ENCODE measurements at regions not wholly inside any gene's neighbourhood (a gene's known extent, or its start where the extent isn't known, plus 50 kb on each side); places are given as distances from the start of the nearest gene placed in this dataset.
"Not testable (repeated sequence)": the region's sequence is repeated elsewhere in the genome, so short reads cannot be mapped to it uniquely, and the experiment has no call there.

DNA sequence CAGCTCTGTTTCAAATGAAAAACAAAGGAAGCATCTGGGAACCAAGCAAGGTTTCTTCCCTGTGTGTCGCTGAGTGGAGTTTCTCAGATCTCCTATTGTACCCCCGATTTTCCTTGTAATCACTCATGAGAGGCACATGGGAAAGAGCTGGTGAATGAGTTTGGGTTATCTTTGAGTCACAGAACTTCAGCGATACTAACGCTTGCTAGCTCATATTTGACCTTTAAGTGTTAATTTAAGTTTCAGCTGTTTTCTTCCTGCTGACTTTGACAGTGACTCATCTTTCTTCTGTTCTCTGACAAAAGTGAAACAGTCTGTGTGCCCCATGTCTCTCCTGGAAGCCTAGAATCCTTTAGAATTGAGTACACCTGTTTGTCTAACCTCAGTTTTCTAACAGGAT is 261.1 kb upstream of the RGS17 start:
- DNase-seq = no peak

DNA sequence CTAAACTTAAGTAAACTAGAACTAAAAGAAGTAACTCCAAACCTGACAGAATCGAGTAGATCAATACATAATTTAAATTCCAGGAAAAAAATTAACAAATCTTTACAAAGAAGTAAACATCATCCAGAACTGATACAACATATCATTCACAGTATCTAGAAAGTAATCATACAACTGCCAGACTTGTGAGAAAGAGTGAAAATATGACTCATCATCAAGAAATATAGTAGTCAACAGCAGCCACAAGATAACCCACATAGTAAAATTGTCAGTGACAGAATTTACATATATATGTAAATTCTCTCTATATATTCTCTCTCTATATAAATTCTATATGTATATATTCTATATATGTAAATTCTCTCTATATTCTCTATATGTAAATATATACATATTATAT is 242.8 kb upstream of the RGS17 start:
- DNase-seq = no peak

GRCh38 chr6:153368131-153368530 is 237.0 kb upstream of the RGS17 start:
- DNase-seq = no peak

GRCh38 chr6:153367021-153367420 is 235.9 kb upstream of the RGS17 start:
- no peak for DNase-seq

DNA sequence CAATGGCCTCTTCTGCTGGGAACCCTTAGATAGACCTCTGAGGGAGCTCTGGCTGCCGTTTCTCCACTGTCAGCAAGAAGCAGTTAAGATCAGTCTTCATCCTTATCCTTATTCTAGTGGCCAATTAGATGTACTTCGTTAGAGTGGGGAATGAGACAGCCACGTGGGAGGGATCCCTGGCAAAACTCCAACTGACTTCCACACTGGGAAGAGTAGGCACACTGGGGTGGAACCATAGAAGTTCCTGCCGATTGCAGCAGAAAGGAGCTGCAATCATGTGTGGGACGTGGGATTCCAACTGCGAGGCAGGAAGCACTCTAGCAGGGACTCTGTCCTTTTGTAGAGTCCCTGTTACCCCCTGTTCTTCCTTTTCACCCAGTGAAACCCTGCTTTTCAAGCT is 226.3 kb upstream of the RGS17 start:
- DNase-seq = no peak

- no peak for DNase-seq
Observed at GRCh38 chr6:153340568-153340967, 209.5 kb upstream of the RGS17 start.

DNA sequence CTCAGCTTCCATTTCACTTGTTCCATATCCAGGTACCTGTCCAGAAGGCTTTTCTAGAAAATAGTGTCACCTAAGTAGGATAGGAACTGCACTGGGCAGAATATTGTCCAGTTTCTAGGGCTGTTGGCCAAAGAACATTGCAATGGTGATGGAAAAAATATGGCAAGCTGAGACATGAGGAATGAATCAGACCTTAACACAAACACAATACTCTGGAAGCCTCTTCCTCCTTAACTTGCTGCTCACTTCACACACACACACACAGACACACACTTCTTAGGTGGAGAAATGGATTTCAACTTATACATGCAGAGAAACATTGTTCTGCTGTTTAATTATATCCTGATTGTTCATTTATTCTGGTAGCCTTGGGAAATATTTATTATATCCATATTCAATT is 203.0 kb upstream of the RGS17 start:
- no peak for DNase-seq

GRCh38 chr6:153331221-153331620 is 200.1 kb upstream of the RGS17 start:
- not testable (repeated sequence) for DNase-seq

DNA sequence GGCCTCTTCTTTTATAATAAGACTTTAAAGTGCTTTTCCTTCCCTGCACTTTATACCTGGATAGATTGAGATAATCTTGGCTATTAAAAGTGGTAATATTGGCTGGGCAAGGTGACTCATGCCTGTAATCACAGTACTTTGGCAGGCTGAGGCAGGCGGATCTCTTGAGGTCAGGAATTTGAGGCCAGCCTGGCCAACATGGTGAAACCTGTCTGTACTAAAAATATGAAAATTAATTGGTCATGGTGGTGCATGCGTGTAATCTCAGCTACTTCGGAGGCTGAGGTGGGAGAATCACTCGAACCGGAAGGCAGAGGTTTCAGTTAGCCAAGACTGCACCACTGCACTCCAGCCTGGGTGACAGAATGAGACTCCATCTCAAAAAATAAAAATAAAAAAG is 197.1 kb upstream of the RGS17 start:
- DNase-seq = no peak

GRCh38 chr6:153325661-153326060 is 194.6 kb upstream of the RGS17 start:
- no peak for DNase-seq

DNA sequence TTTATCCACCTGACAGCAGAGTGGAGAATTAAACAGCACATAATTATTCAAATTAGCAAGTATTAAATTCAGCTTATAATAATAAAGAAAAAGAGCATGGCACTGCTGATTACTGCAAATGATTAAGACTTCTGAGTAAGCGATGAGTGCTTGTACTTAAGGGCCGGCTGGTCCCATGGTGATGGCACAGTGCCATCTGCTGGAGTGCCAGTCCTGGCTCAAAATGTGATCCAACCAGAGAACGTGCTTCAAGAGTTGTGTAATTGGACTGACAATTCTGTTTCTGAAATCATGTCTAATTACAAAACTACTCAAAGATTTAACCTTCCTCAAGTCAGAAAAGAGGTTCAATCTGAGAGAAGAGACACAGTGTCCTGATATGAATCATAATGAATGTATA is 181.6 kb upstream of the RGS17 start:
- DNase-seq = peak; percentile 58 to 71 (median 64)

- no peak for DNase-seq
Observed at GRCh38 chr6:153309651-153310050, 178.6 kb upstream of the RGS17 start.

DNA sequence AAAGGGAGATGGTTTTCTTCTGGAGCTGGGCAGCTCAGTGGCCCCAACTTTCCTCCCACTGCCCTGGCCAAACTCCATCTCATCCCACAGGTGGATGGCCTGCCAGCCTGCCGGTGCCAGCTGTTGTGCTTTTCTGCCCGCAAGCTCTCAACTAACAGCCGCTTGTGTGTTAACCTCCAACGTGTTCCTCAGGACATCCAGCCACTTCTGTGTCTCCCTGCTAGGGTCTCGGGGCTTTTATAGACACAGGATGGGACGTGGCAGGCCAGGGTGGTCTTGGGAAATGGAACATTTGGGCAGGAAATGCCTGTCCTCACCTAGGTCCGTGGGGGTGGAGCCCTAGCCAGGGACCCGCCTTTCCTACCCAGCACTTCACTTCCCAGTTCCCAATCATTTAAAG is 171.1 kb upstream of the RGS17 start:
- DNase-seq = no peak

DNA sequence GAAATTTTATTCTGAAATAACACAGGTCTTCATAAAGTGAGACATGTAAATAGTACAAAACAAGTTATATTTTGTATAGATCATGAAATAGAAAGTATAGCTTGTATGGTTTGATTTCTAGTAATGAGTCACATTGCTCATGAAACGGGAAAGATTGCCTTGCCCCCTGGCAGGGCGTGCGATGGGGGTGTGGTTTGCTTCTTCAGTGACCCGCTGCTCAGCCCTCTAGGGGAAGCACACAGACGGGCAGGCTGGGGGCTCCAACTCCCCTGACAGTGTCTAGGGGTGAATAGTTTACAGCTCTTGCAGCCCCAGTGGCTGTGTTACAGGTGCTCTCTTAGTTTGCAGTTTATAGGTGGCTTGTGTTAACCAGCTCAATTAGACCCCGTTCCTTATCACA is 170.5 kb upstream of the RGS17 start:
- no peak for DNase-seq

GRCh38 chr6:153282456-153282855 is 151.4 kb upstream of the RGS17 start:
- not testable (repeated sequence) for DNase-seq

DNA sequence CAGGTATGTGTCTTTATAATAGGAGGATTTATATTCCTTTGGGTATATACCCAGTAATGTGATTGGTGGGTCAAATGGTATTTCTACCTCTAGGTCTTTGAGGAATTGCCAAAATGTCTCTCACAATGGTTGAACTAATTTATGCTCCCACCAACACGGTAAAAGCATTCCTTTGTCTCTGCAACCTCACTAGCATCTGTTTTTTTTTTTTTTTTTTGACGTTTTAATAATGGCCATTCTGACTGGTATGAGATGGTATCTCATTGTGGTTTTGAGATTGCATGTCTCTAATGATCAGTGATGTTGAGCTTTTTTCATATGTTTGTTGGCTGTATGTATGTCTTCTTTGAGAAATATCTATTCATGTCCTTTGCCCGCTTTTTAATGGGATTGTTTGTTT is 144.9 kb upstream of the RGS17 start:
- no peak for DNase-seq

GRCh38 chr6:153272201-153272980 is 141.3 kb upstream of the RGS17 start:
- no peak for DNase-seq

GRCh38 chr6:153263489-153263888 is 132.4 kb upstream of the RGS17 start:
- no peak for DNase-seq

GRCh38 chr6:153251326-153251725 is 120.2 kb upstream of the RGS17 start:
- DNase-seq = no peak

DNA sequence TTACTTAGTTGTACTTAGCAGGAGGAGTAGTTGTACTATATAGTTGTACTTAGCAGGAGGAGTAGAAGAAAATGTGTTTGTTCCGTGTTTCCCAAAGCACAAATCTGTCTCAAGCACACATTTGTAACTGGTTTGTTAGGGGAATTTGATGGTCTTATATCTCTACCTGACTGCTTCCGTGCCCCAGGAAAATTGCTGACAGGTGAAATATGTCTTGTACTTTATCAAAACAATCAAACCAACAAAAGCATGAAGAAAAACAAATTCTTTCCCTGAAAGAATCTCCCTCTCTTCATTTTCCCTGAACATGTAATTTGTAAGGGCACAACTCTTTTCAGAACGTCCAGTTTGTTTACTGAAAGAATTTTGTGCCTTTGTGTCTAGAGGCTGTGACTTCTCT is 106.6 kb upstream of the RGS17 start:
- no peak for DNase-seq

GRCh38 chr6:153231048-153231646 is 100.1 kb upstream of the RGS17 start:
- DNase-seq = peak; percentile 21 to 55 (median 43)

DNA sequence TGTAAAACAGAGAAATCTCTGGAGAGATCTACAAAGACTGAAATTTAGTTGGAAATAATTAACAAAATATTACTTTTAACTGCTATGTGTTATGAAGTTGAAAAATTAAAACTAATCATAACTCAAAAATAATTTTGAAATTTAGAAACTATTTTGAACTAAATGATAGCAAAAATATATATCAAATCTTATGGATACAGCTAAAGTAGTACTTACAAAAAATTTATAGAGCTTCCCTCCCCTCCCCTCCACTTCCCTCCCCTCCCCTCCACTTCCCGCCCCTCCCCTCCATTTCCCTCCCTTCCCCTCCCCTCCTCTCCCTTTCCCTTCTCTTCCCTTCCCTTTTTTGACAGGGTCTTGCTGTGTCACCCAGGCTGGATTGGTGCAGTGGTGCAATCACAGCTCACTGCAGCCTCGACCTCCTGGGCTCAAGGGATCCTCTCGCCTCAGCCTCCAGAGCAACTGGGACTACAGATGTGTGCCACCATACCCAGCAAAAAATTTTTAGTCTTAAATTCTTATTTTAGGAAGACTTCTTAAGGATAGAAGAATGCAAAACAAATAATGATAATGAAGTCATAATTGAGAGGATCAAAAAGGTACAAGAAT is 87.2 kb upstream of the RGS17 start:
- no peak for DNase-seq

- no peak for DNase-seq
Observed at GRCh38 chr6:153216789-153217188, 85.7 kb upstream of the RGS17 start.

- no peak for DNase-seq
Observed at GRCh38 chr6:153215242-153215641, 84.2 kb upstream of the RGS17 start.

All from suppressor macrophage (primary cell).